Stimulated activated CD4-positive, alpha-beta T cell treated with anti-CD3 and anti-CD28 coated beads, Interleukin-4, amount 100 ng/mL, for 4 hours (primary cell): ENCODE measurements at regions not wholly inside any gene's neighbourhood (a gene's known extent, or its start where the extent isn't known, plus 50 kb on each side); places are given as distances from the start of the nearest gene placed in this dataset.

Experiments used
- DNase-seq, 2 experiments: peaks; one replicate each; pipeline ENCODE4 v3.0.0-alpha.2; 2020

- no peak for DNase-seq
Observed at GRCh38 chr12:24071842-24072241, 122.4 kb upstream of the SOX5 start.

DNA sequence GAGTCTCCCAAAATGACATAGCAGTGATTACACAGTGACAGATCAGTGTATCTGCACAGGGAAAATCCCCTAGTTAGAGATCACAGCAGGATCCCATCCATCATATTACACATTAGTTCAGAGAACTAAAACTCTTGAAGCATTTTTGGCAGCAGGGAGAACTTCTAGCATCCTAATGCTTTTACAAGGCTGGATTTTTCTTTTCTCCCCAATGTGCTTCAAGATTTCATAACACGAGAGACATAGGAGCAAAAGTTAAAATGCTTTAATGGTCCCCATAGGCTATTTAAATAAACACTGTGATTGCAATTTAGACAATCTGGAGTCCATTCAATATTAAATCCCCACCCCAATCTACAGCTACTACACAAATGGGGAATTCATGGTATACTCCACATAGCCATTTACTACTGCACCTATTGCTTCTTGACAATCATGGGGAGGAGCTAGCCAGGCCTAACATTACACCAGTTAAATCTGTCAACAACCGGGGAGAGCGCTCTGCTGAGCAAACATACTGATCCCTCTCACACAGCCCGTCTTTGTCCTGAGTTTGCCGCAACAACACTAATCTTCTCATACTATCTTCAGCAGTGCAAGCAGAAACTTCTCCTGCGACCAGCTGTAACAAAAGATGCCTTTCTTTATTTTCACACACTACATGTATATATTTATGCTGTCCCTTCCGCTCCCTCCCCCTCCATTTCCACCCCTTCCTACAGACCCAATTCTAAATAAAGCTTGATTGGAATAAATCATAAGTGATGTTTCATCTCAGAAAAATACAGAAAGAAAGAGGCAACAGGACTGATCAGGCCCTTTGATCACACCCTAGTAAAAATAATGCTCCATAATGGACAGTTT, 120.3 kb upstream of the SOX5 start:
- DNase-seq = no peak

DNA sequence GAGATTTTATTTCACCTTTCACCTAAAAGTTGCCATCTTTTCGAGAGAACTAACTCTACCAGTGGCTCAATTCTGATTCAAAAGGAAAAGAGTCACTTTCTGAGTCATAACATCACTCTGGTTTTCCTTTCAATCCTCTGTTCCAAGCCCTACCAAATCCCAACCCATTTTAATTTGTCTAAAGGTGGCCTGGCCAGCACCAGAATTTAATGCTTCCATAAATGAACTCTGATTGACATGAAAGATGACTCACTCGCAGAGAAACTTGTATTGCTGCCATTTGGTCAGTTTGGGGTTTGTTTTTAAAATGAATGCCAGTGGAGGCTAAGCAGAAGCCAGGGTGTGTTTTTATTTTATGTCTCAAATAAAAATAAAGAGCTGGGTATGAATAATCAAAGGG, 117.4 kb upstream of the SOX5 start:
- DNase-seq = no peak

GRCh38 chr12:24066097-24066496, 116.6 kb upstream of the SOX5 start:
- no peak for DNase-seq

- no peak for DNase-seq
Observed at GRCh38 chr12:24062642-24063245, 113.3 kb upstream of the SOX5 start.

DNA sequence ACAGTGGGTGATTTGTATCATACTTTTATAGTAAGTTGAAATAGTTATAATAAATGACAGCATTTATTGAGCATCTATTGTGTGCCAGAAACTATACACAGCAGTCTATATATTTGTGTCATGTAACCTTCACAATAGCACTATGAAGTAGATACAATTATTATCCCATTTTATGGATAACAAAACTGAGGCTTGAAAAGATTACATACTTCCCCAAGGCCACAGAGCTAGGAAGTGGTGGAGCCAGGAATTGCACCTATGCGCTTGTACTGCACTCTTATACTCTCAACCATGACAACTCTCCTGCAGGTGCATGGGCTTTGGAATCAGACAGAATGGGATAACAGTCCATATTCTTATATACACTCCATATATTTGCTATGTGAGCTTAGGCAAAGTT, 110.6 kb upstream of the SOX5 start:
- DNase-seq = no peak

DNA sequence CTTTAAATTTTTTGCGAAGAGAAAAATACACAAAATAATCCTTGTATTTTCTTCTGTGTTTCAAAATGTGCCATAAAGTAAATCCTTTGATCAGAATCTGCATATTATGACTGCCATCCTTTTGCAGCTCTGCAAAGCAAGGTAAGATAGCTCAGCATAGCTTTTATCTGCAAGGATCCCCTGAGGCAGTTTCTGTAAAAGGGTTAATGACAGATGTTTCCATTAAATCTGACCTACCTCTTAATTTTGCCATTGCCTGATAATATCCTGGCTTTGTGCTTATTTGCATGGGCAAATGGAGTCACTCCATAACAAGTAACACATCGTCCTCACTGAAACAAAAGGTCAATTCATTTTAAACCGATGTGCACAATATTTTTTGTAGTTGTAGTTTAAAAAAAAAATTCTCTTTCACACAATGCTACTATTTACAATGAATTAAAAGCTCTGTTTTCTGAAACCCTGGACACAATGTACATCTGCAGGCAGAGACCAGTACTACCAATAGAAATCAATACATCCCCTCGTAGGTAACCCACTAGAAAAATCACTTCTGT, 108.5 kb upstream of the SOX5 start:
- no peak for DNase-seq

DNA sequence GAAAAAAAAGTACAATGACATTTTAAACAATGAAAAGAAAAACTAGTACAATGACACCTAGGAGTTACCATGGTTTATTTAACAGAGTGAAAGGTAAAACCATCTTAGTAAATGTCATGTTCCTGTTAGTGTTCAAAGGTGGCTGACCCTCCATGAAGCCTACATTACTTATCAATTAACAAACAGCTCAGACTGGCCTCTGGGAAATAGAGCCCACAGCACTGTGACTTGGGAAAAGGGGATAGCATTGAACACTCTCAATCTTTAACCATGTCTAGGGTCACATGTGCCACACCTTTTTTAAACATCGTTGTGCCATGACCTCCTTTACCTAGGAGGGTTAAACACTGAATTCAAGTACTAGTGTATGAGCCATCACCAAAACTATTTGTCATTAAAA, 106.3 kb upstream of the SOX5 start:
- no peak for DNase-seq

DNA sequence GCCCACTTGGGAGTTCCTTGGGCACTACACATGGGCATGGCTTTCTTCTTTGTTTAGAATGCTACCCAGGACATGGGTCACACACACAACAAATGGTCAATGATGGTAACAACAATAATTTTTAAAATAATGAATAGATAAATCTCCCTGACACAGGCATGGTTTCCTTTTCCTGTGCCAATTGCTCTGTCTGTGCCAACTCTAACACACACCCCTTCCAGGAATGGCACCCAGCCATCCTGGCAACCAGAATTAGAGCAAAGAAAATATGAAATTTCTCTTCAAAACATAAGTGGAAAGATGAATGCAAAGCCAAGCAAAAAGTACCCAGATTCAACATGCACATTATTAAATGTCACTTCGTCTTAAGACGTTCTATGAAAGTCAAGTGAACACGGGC, 104.9 kb upstream of the SOX5 start:
- no peak for DNase-seq

GRCh38 chr12:24049728-24050127, 100.3 kb upstream of the SOX5 start:
- no peak for DNase-seq

- no peak for DNase-seq
Observed at GRCh38 chr12:24049101-24049500, 99.6 kb upstream of the SOX5 start.

DNA sequence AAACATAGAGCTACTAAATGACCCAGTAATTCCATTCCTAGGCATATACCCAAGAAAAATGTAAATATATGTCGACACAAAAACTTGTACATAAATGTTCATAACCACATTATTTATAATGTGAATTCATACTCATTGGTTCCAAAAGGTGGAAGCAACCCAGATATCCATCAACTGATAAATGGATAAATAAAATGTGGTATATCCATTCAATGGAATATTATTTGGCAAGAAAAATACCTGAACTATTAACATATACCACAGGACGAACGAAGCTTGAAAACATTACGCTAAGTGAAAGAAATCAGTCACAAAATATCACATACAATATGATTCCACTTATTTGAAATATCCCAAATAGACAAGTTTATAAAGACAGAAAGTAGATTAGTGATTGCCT, 99.0 kb upstream of the SOX5 start:
- DNase-seq = no peak

GRCh38 chr12:24047326-24047725, 97.9 kb upstream of the SOX5 start:
- no peak for DNase-seq

- DNase-seq = no peak
Observed at GRCh38 chr12:24045816-24046257, 96.4 kb upstream of the SOX5 start.

- no peak for DNase-seq
Observed at GRCh38 chr12:24044941-24045703, 95.7 kb upstream of the SOX5 start.

DNA sequence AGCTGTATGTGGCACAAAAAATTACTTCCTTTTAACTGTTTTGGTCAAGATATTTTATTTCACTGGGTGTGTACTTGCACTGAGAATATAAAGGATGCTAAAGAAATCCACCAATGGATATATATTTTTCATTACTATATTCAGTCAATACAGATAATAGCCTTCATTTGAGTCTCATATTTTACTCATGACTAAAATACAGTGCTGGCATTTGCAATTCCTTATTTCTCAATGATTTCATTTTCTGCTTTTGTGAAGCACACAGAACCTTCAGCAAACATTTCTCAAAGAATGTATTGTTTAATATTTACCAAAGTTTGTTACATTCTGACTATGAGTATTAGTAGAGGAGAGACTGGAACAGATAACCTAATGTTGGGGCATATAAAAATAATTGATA, 93.2 kb upstream of the SOX5 start:
- DNase-seq = no peak

- DNase-seq = no peak
Observed at GRCh38 chr12:24039113-24039525, 89.6 kb upstream of the SOX5 start.

DNA sequence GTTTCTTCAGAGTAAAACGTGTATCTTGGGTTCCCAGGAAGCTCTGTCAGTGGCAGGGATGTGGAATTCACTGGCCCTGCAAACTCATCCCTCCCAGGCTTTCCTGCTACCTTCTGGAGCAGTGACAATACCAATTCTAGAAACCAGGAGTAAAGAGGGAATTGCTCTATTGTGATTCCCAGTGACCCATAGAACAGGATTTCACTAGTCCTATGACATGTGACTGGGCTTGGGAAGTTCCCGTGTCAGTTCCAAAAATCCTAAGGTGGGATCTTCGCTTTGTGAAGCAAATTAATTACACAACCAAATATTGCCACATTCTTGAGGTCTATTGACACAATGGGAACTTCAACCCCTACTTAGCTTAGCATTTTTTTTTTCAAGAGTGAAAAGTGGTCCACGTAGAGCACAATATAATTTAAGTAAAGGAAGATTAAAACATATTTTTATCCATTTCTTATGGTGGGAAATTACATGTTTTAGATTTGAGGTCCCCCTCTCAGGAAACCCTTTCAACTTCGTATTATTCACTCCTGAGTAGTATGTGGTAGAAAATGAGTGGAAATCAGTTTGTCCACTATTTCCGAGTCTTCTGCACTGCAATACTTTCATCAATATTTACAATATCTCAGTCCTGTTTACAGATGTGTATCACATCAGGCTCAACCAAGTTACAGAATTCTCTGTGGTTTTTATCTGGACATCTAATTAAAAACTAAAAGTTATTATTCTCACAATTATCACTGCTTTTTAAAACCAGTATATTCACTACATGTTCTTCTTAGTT, 88.9 kb upstream of the SOX5 start:
- no peak for DNase-seq

- DNase-seq = no peak
Observed at GRCh38 chr12:24036438-24037216, 87.2 kb upstream of the SOX5 start.

DNA sequence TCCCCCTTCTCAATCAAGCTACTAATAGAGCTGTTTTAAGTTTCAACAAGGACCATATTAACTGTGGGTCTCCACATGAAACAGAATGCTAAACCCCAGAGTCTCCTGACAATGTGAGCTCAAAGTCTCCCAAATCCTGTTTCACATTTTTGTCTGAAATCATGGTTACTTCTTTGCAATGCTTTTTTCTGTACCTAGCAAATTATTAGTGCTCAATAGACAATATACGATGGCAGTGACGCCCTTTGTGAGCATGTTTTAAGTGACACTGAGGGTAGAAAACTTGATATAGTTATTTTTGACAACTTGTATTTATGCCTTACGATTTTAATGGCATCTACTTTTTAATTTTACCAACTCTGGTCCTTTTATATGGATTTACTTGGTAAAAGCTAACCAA, 85.4 kb upstream of the SOX5 start:
- no peak for DNase-seq

GRCh38 chr12:24034160-24034559, 84.7 kb upstream of the SOX5 start:
- DNase-seq = no peak

- DNase-seq = no peak
Observed at GRCh38 chr12:24027352-24027751, 77.9 kb upstream of the SOX5 start.
